Dermis microvascular lymphatic vessel endothelial cell (primary cell): ENCODE measurements at regions not wholly inside any gene's neighbourhood (a gene's known extent, or its start where the extent isn't known, plus 50 kb on each side); places are given as distances from the start of the nearest gene placed in this dataset.

Experiments
- DNase-seq, 2 donors: peaks; one replicate each; pipeline versions ENCODE4 v3.0.0 to v3.0.0-alpha.2; 2010; ENCODE audit warnings: low read depth in 2 of 2

- DNase-seq = no peak
Observed at GRCh38 chr9:32698706-32699277, 63.3 kb upstream of the TAF1L start.

DNA sequence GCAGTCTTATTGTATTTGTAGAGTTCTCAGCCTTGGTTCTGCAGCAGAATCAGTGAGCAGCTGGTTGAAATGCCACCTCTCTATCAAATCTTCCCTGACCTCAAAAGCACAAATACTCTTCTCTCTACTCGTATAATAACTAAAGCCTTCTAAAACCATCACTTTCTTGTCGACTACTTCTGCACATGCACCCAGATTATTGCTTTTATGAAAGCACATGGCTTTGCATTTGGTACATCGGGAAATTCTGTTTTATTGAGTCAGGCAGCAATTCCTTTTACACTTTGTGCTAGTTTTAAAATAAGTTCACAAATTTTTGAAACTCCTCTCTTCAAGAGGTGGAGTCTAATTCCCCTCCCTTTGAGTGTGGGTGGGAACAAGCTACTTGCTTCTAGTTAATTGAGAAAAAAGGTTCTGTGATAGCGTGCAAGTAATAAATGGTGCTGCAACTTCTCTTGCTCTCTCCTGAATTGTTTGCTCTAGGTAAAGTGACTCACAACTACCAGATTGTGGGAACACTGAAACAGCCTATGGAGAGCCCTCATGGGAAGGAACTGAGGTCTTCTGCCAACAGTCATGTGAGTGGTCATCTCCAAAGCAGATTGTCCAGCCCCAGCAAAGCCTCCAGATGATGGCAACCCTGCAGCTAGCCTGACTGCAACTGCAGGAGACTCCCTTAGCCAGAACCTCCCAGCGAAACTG is 66.0 kb upstream of the TAF1L start:
- DNase-seq = no peak

DNA sequence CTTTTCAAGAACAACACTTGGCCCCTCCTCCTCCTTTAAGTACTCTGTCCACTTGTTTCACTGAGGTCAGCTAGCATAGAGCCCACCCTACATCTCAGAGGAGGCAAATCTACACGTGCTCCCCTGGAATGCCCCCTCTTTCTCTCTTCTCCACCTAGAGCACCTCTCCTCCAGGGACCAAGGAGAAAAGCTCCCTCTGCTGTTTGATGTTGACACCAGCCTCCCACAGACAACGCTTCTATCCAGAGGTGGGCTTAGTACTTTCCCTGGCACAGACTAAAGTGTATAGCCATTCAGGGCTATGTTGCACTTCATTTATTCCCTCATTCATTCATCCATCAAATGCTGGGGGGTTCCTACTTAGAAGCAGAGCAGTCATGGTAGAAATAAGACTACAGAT is 68.2 kb upstream of the TAF1L start:
- peak in 1 of 2 donors; percentile 13 for DNase-seq

GRCh38 chr9:32704343-32704742 is 68.9 kb upstream of the TAF1L start:
- no peak for DNase-seq

DNA sequence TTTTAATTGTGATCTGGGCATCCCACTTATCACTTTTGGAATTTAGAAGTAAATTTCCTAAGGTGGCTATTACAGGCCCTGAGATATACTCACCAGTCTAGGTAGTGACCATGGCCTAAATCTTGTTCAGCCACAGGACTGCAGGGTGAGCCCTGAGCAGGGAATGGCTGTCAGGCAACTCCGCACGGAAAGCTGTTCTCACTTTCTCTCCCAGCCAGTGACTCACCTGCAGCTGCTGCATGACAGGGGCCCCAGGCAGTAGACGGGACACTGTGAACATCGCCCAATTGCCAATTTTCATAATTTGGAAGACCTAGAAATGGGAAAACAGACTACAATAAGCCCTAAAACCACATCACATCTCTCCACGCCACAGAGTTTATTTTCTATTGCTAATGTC is 69.6 kb upstream of the TAF1L start:
- no peak for DNase-seq

DNA sequence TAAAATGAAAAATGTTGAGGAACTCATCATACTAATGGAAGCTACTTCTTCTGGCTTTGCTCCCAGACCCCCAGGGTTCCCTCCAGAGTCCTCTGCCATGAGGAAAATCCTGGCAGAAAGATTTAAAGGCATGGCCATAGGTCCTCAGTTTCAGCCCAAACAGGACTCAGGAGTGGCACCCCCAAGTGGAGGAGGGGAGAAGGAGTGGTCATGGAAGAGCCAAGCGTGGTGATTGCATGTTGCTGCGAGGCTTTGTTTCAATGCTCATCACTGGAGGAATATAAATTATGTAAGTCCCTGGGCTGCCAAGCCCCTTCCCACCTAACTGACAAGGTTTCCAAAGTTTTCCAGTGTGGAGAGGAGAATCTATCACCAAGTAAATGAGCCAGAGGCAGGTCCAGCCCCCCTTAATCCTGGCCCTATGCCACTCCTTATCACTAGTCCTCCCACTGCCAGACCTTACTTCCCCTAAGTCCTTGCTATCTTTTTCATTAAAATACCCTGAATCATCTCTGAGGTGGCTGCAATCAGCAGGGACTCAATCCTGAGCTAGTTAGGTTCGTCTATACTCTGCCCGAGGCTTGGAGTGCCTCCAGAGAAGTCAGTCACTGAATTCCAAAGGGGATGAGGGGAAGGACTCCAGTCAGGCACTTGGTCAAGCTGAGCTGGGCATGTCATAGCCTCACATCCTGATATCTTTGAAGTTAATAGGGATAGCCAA is 70.7 kb upstream of the TAF1L start:
- DNase-seq = no peak

DNA sequence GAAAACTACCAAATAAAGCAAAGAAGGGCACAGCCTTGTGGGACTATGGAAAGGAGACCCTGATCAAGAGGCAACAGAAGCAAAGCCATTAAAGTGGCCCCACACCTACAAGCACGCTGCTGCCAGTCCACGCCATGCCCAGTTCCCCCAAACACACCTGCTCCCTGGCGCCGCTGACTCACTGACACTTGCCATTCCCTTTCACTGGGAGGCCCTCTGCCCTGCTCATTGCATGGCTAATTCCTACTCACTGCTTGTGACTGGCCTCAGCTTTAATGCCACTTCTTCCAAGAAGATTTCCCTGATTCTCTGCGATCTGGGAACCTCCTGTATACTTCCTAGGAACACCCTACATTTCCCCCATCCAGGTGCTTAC is 71.2 kb upstream of the TAF1L start:
- no peak for DNase-seq

GRCh38 chr9:32707326-32707725 is 71.9 kb upstream of the TAF1L start:
- no peak for DNase-seq

DNA sequence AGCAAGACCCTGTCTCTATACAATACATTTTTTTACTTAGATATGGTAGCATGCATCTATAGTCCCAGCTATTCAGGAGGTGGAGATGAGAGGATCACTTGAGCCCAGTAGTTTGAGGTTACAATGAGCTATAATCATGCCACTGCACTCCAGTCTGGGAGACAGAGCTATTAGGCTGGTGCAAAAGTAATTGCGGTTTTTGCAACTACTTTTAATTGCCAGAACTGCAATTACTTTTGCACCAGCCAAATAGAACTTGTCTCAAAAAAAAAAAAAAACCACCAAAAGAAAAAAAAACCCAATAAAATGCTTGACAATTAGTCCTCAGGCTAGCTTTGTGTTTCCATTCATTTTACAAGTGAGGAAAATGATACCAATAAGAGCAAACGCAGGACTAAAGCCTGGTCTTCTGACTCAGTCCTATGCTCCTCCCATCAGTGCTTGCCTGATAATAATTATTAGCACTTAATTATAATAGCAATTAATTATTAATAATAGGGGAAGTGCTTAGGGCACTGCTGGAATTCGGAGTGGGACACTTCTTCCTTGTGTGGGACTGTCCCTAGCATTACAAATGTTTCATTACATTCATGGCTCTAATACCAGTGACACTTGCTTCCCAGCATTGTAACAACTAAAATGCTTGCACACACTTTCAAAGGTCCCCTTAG is 73.1 kb upstream of the TAF1L start:
- DNase-seq = no peak

DNA sequence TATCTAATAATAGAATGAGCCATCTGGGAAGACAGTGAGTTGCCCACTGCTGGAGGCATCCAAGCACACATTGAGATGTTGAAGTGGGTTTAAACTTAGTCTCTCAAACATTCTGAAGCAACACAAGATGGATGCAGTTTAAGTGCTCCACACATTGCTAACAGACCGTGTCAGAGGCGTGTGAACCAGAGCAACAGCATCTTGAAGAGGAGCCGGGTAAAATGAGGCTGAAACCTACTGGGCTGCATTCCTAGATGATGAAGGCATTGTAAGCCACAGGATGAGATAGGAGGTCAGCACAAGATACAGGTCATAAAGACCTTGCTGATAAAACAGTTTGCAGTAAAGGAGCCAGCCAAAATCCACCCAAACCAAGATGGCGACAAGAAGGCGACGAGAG is 73.5 kb upstream of the TMEM215 start:
- DNase-seq = no peak

- no peak for DNase-seq
Observed at GRCh38 chr9:32716425-32716824, 66.9 kb upstream of the TMEM215 start.

- no peak for DNase-seq
Observed at GRCh38 chr9:32716955-32717543, 66.3 kb upstream of the TMEM215 start.

- DNase-seq = no peak
Observed at GRCh38 chr9:32722704-32723103, 60.6 kb upstream of the TMEM215 start.

- no peak for DNase-seq
Observed at GRCh38 chr9:32723789-32724325, 59.5 kb upstream of the TMEM215 start.

DNA sequence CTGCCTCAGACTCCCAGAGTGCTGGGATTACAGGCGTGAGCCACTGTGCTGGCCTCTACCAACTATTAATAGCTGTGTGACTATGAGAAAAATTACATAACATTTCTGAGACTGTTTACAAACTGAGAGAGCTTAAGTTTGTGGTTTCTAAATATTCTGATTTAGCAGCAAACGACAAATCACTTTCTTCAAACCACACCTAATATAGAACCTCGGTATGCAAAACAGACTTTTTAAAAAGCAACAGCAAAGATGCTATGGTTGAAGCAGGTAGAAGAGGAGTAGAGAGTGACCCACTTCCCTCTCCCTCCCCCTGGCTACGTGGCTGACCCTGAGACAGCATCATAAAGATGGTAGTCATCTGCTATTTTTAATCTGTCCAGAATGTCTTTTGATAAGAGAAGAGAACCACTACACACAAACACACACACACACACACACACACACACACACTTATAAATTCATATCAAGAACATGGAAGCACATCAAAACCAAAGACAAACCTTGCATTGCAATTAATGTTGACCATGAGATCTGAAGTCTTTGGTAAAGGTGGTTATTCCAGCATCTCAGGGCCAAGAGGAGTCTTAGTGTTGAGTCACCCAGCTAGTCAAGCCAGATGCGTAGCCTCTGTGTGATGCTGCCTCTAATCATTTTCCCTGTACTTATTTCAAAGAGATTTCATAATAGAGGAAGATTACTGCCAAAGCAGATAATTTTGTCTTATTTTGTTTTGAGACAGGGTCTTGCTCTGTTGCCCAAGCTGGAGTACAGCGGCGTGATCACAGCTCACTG is 58.1 kb upstream of the TMEM215 start:
- no peak for DNase-seq

DNA sequence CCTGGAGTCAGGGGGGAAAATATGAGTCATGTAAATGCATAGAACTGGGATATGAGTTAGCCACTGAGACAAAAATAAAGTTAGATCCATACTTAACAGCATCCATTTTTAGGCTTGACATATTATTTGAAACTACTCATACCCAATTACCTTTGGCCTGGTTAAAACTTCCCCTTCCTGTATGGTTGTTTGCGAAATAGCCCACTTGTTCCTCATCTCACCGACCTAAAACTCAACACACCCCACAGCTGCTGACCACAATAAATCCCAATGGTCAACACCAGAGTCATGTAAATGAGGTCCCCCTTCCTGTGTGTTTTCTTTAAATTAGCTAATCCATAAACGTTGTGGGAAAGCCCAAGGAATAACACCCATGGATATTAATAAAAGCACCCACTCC is 55.2 kb upstream of the TMEM215 start:
- no peak for DNase-seq
